ENCODE measurements at regions not wholly inside any gene's neighbourhood (a gene's known extent, or its start where the extent isn't known, plus 50 kb on each side); places are given as distances from the start of the nearest gene placed in this dataset.

- TF ChIP-seq POLR2A (IDR thresholded peaks at IDR 0.05) = no peak
- TF ChIP-seq CTCF (IDR thresholded peaks at IDR 0.05) = no peak
- no peak for TF ChIP-seq POLR2AphosphoS5 (IDR thresholded peaks at IDR 0.05)
Observed at GRCh38 chr4:187478292-187479140, 517.1 kb upstream of the ZFP42 start.

All from transverse colon (tissue), 4 donors.